Neural progenitor cell (in vitro differentiated cells): ENCODE measurements at regions not wholly inside any gene's neighbourhood (a gene's known extent, or its start where the extent isn't known, plus 50 kb on each side); places are given as distances from the start of the nearest gene placed in this dataset.

ENCODE experiments used
- CTCF ChIP-seq: fragments of 200-600 bp; sonication (generic); IDR thresholded peaks from 2 replicates; pipeline ENCODE4 v1.5.1; 2017; ENCODE audit warnings: antibody characterized with exemption, mild to moderate bottlenecking
- EZH2 ChIP-seq: fragments of 200-600 bp; sonication (generic); IDR thresholded peaks from 2 replicates; pipeline ENCODE4 v1.6.1; 2017; ENCODE audit warnings: antibody characterized with exemption, mild to moderate bottlenecking, moderate library complexity
- EZH2phosphoT487 ChIP-seq: fragments of 200-600 bp; sonication (generic); IDR thresholded peaks from 2 replicates; pipeline ENCODE4 v1.6.1; 2017; ENCODE audit warnings: antibody characterized with exemption

- TF ChIP-seq CTCF (no peak), EZH2 (no peak), EZH2phosphoT487 (no peak)
Measured at GRCh38 chrX:134158821-134159512, 78.0 kb upstream of the CCDC160 start.
